ENCODE measurements at regions not wholly inside any gene's neighbourhood (a gene's known extent, or its start where the extent isn't known, plus 50 kb on each side); places are given as distances from the start of the nearest gene placed in this dataset.

DNA sequence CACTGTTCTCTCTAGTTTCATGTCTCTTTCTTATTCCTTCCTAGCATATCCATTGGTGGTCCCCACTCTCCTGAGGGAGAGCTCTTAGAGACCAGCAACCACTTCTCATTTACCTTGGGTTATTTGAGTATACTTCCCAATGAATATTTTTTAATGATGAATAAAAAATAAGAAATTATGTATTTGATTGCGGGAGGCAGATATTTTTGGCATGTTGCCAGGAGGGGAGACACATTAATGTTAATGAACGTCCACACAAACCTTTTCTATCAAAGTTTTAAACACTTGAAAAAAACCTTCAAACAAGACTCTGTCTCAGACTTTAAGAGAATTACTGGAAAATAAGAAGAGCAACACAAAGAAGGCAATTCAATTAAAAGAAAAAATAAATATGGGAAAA, 260.6 kb upstream of the MAGI2 start (continued):
- TF ChIP-seq CHD4 (IDR thresholded peaks at IDR 0.05) = no peak
- TF ChIP-seq PRDM15 (CRISPR knock-in tag; IDR thresholded peaks at IDR 0.05) = no peak
- TF ChIP-seq SMAD1 (IDR thresholded peaks at IDR 0.05; ENCODE audit: low read depth, partially characterized antibody) = no peak
- no peak for TF ChIP-seq BCLAF1 (IDR thresholded peaks at IDR 0.05)

- FAIRE-seq (no peak), ATAC-seq (no peak), DNase-seq (ENCODE audit: low read depth, low spot score) (no peak)
- Histone ChIP-seq H3K4me1 (ENCODE audit: control insufficient read depth, insufficient read depth, low read length) (no peaks in the 10 kb centered on the region), H3K9me3 (replicated peaks; ENCODE audit: control insufficient read depth, insufficient read depth, low read length) (no peaks in the 10 kb centered on the region), H3K4me3 (no peak overlapping the region), H4K20me1 (ENCODE audit: control insufficient read depth, insufficient read depth) (no peaks in the 10 kb centered on the region), H3K9ac (ENCODE audit: control insufficient read depth, insufficient read depth, low read length) (no peak overlapping the region), H3K27ac (ENCODE audit: control insufficient read depth, insufficient read depth) (no peak overlapping the region), H3K79me2 (ENCODE audit: control insufficient read depth, insufficient read depth, low read length) (no peaks in the 10 kb centered on the region), H2AFZ (ENCODE audit: control insufficient read depth, low read depth, low read length) (no peak overlapping the region), H3K36me3 (ENCODE audit: control insufficient read depth in 2 of 2, insufficient read depth in 2 of 2, low read length in 1 of 2) (no peaks in the 10 kb centered on the region), H3K27me3 (replicated peaks in 1 of 2; ENCODE audit: control insufficient read depth in 2 of 2, insufficient read depth in 2 of 2, low read length in 1 of 2) (no peaks in the 10 kb centered on the region), H3K4me2 (ENCODE audit: control insufficient read depth, insufficient read depth) (no peak overlapping the region)
- ChIA-PET SMC1A (ENCODE audit: uncharacterized antibody, unreplicated experiment) (no interaction called here), RAD21 (ENCODE audit: unreplicated experiment) (no interaction called here), POLR2A (no interaction called here), CTCF (no interaction called here)
- 0% methylated on average over 1 of the region's 1 CpG for WGBS (ENCODE audit: insufficient coverage, insufficient replicate concordance, low lambda C conversion rate, missing lambda C conversion rate)
- intact Hi-C loops (cut with micrococcal nuclease; ENCODE audit: unreplicated experiment) = no loop called here
- no peak for TF ChIP-seq MEF2B (IDR thresholded peaks at IDR 0.05; ENCODE audit: partially characterized antibody, poor library complexity, severe bottlenecking)
- no peak for TF ChIP-seq TCF3 (IDR thresholded peaks at IDR 0.05; ENCODE audit: borderline replicate concordance, insufficient read depth, low read depth, low read length)
- TF ChIP-seq IRF3 (IDR thresholded peaks at IDR 0.05) = no peak
- no peak for TF ChIP-seq NRF1 (conservative IDR thresholded peaks at IDR 0.05; ENCODE audit: low read depth, low read length)
- TF ChIP-seq NFXL1 (IDR thresholded peaks at IDR 0.05; ENCODE audit: borderline replicate concordance) = no peak
- TF ChIP-seq PAX8 (IDR thresholded peaks at IDR 0.05) = no peak
- TF ChIP-seq ZNF384 (IDR thresholded peaks at IDR 0.05; ENCODE audit: borderline replicate concordance, low read depth, low read length) = no peak
- TF ChIP-seq FOXM1 (IDR thresholded peaks at IDR 0.05; ENCODE audit: low read depth, low read length) = no peak
- in situ Hi-C loops (cut with MboI) = no loop called here
- BruUV-seq (replicated peaks) = no TSS peak
Observed at GRCh38 chr7:79713276-79713675, 259.8 kb upstream of the MAGI2 start.
